OCI-LY1 (cell line): ENCODE measurements at regions not wholly inside any gene's neighbourhood (a gene's known extent, or its start where the extent isn't known, plus 50 kb on each side); places are given as distances from the start of the nearest gene placed in this dataset.
"Not testable (repeated sequence)": the region's sequence is repeated elsewhere in the genome, so short reads cannot be mapped to it uniquely, and the experiment has no call there.

Experiments used
- CTCF ChIP-seq: fragments of 200-600 bp; sonication (generic), shearing (Covaris generic); IDR thresholded peaks from 2 replicates; pipeline ENCODE4 v1.5.1; 2017; ENCODE audit warnings: mild to moderate bottlenecking, antibody characterized with exemption, low read length, moderate library complexity, mixed read lengths
- EZH2 ChIP-seq: fragments of 200-600 bp; sonication (generic), shearing (Covaris generic); IDR thresholded peaks from 2 replicates; pipeline ENCODE4 v1.8.0; 2017; ENCODE audit warnings: borderline replicate concordance, mixed run types, mild to moderate bottlenecking, antibody characterized with exemption, low read length, moderate library complexity, mixed read lengths

GRCh38 chr5:19141937-19142524 lies 846.0 kb downstream of the CDH18 start:
- TF ChIP-seq EZH2, CTCF: not testable (repeated sequence)
